ENCODE measurements at regions not wholly inside any gene's neighbourhood (a gene's known extent, or its start where the extent isn't known, plus 50 kb on each side); places are given as distances from the start of the nearest gene placed in this dataset.

DNA sequence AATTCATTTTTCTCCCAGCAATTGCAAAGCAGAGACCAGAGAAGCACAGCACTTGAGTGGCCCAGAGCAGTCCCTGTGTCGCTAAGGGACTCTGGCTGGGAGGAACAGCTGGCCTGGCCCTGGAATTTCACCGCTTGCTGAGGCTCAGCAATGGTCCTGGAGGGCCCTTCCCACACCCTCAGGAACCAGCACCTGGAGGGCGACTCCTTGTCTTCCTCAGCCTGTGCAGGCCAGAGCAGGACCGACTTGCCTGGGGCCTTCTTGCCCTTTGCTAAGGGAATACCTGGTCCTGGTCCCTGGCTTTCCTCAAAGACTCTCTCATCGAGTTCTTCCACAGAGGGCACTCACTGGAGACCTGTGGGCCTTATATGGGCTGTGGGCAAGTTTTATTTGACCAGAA lies 294.6 kb downstream of the RPLP1 start:
- TF ChIP-seq, protein P1, sequence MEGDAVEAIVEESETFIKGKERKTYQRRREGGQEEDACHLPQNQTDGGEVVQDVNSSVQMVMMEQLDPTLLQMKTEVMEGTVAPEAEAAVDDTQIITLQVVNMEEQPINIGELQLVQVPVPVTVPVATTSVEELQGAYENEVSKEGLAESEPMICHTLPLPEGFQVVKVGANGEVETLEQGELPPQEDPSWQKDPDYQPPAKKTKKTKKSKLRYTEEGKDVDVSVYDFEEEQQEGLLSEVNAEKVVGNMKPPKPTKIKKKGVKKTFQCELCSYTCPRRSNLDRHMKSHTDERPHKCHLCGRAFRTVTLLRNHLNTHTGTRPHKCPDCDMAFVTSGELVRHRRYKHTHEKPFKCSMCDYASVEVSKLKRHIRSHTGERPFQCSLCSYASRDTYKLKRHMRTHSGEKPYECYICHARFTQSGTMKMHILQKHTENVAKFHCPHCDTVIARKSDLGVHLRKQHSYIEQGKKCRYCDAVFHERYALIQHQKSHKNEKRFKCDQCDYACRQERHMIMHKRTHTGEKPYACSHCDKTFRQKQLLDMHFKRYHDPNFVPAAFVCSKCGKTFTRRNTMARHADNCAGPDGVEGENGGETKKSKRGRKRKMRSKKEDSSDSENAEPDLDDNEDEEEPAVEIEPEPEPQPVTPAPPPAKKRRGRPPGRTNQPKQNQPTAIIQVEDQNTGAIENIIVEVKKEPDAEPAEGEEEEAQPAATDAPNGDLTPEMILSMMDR (conservative IDR thresholded peaks at IDR 0.05; ENCODE audit: low read depth, low read length), result no peak
- TF ChIP-seq BHLHE40 (IDR thresholded peaks at IDR 0.05; ENCODE audit: low read depth, low read length), result no peak
- no peak for TF ChIP-seq MAFK (IDR thresholded peaks at IDR 0.05; ENCODE audit: low read depth, low read length)
- no peak for TF ChIP-seq RCOR1 (IDR thresholded peaks at IDR 0.05; ENCODE audit: insufficient replicate concordance, low read length)
- no peak for TF ChIP-seq RFX5 (IDR thresholded peaks at IDR 0.05; ENCODE audit: low read depth, low read length)
- no peak for TF ChIP-seq POLR2A (IDR thresholded peaks at IDR 0.05; ENCODE audit: low read depth, low read length)
